Activated CD8-positive, alpha-beta T cell treated with anti-CD3 and anti-CD28 coated beads for 36 hours (primary cell): ENCODE measurements at regions not wholly inside any gene's neighbourhood (a gene's known extent, or its start where the extent isn't known, plus 50 kb on each side); places are given as distances from the start of the nearest gene placed in this dataset.
"Not testable (repeated sequence)": the region's sequence is repeated elsewhere in the genome, so short reads cannot be mapped to it uniquely, and the experiment has no call there.

Experiments used
- ATAC-seq: fragments of 200-7000 bp; cut with Tn5 transposase; one replicate; pipeline ENCODE4 v1.10.0; 2021; ENCODE audit warnings: mild to moderate bottlenecking, moderate library complexity
- CTCF ChIA-PET: fragments of 350-600 bp; sonication (Branson Sonifier 250); formaldehyde crosslinking; loops from one replicate; lab custom pipeline; 2021; ENCODE audit warnings: antibody characterized with exemption; lab: Charles Lee
- POLR2A ChIA-PET: fragments of 350-600 bp; sonication (Branson Sonifier 250); formaldehyde crosslinking; loops from one replicate; lab custom pipeline; 2021; ENCODE audit warnings: antibody characterized with exemption; lab: Charles Lee
- DNase-seq: peaks from one replicate; pipeline ENCODE4 v3.0.0-alpha.2; 2020
- H3K27ac Mint-ChIP-seq: one replicate; pipeline ENCODE4 v1.8.0; 2021; ENCODE audit warnings: mild to moderate bottlenecking, mixed read lengths
- H3K27me3 Mint-ChIP-seq: one replicate; pipeline ENCODE4 v1.8.0; 2021; ENCODE audit warnings: mixed read lengths
- H3K36me3 Mint-ChIP-seq: one replicate; pipeline ENCODE4 v1.8.0; 2021; ENCODE audit warnings: low read depth, mixed read lengths
- H3K4me1 Mint-ChIP-seq: one replicate; pipeline ENCODE4 v1.8.0; 2021; ENCODE audit warnings: low read depth, mixed read lengths
- H3K4me3 Mint-ChIP-seq: one replicate; pipeline ENCODE4 v1.8.0; 2021; ENCODE audit warnings: mild to moderate bottlenecking, moderate library complexity, mixed read lengths
- H3K9me3 Mint-ChIP-seq: one replicate; pipeline ENCODE4 v1.8.0; 2021; ENCODE audit warnings: mixed read lengths
- CTCF ChIP-seq: fragments of 200-600 bp; IDR thresholded peaks from one replicate; pipeline ENCODE4 v1.8.0; 2022; ENCODE audit warnings: antibody characterized with exemption, mild to moderate bottlenecking
- intact Hi-C: fragments of 100-400 bp; cut with micrococcal nuclease; formaldehyde crosslinking; loops from one replicate; pipeline ENCODE4 v1.10.0; 2022

- intact Hi-C loops, result loop anchor here (5.0 kb wide), 1 partner anchor 106 kb away; no protein-coding TSS in a partner anchor
- H3K4me3 Mint-ChIP-seq, result peak overlapping the region; percentile 38
- H3K9me3 Mint-ChIP-seq, result peaks cover 24% of the 10 kb centered on the region
- H3K27me3 Mint-ChIP-seq, result no peaks in the 10 kb centered on the region
- ATAC-seq (peak; percentile 59), DNase-seq (no peak)
- CTCF ChIA-PET, result interaction anchor here (0.7 to 3.5 kb wide), 13 partner anchors 9 to 431 kb away, joined by 3 to 44 read pairs (median 4); no protein-coding TSS in a partner anchor
- peaks cover 69% of the 10 kb centered on the region for H3K4me1 Mint-ChIP-seq
- H3K27ac Mint-ChIP-seq, result peak overlapping the region; percentile 82
- TF ChIP-seq CTCF, result no peak
- H3K36me3 Mint-ChIP-seq, result peaks cover 10% of the 10 kb centered on the region
- POLR2A ChIA-PET, result interaction anchor here (0.7 to 1.4 kb wide), 4 partner anchors 14 to 21 kb away, joined by 3 read pairs; no protein-coding TSS in a partner anchor
Measured at GRCh38 chr14:65846196-65846868, 433.8 kb downstream of the FUT8 start.

- H3K36me3 Mint-ChIP-seq, result peaks cover 12% of the 10 kb centered on the region
Measured at GRCh38 chr14:65847075-65847847, 434.7 kb downstream of the FUT8 start.

GRCh38 chr14:65847931-65848330 lies 435.4 kb downstream of the FUT8 start:
- intact Hi-C loops, result loop anchor here (5.0 kb wide), 1 partner anchor 104 kb away; no protein-coding TSS in a partner anchor
- H3K27me3 Mint-ChIP-seq, H3K4me3 Mint-ChIP-seq, DNase-seq, H3K27ac Mint-ChIP-seq, ATAC-seq: not testable (repeated sequence)
- H3K9me3 Mint-ChIP-seq, result peaks cover 26% of the 10 kb centered on the region
- CTCF ChIA-PET, result interaction anchor here (1.8 to 3.5 kb wide), 3 partner anchors 10 to 112 kb away, joined by 5 to 44 read pairs (median 6); no protein-coding TSS in a partner anchor
- peaks cover 62% of the 10 kb centered on the region for H3K4me1 Mint-ChIP-seq
- POLR2A ChIA-PET, result interaction anchor here (1.4 kb wide), 1 partner anchor 18 kb away, joined by 3 read pairs; no protein-coding TSS in a partner anchor
- H3K36me3 Mint-ChIP-seq, result peaks cover 12% of the 10 kb centered on the region

More at GRCh38 chr14:65847075-65847847, 434.7 kb downstream of the FUT8 start:
- POLR2A ChIA-PET, result interaction anchor here (0.9 to 1.4 kb wide), 3 partner anchors 18 to 20 kb away, joined by 3 read pairs; no protein-coding TSS in a partner anchor
- peaks cover 26% of the 10 kb centered on the region for H3K9me3 Mint-ChIP-seq
- peak overlapping the region; percentile 38 for H3K4me3 Mint-ChIP-seq
- peaks cover 67% of the 10 kb centered on the region for H3K4me1 Mint-ChIP-seq
- TF ChIP-seq CTCF, result no peak
- intact Hi-C loops, result loop anchor here (5.0 kb wide), 1 partner anchor 105 kb away; no protein-coding TSS in a partner anchor
- H3K27ac Mint-ChIP-seq, result peak overlapping the region; percentile 82
- H3K27me3 Mint-ChIP-seq, result no peaks in the 10 kb centered on the region
- DNase-seq, result peak; percentile 86
- peak; percentile 80 for ATAC-seq
- CTCF ChIA-PET, result interaction anchor here (1.0 to 3.5 kb wide), 11 partner anchors 10 to 432 kb away, joined by 3 to 44 read pairs (median 5); no protein-coding TSS in a partner anchor

GRCh38 chr14:65849091-65849490 lies 436.6 kb downstream of the FUT8 start:
- no peak for DNase-seq
- Mint-ChIP-seq H3K27me3 (no peaks in the 10 kb centered on the region), H3K9me3 (peaks cover 31% of the 10 kb centered on the region), H3K36me3 (peaks cover 12% of the 10 kb centered on the region), H3K4me1 (peaks cover 52% of the 10 kb centered on the region), H3K27ac (peak overlapping the region; percentile 46), H3K4me3 (no peak overlapping the region)
- no peak for ATAC-seq
- POLR2A ChIA-PET, result interaction anchor here (1.8 kb wide), 1 partner anchor 20 kb away, joined by 3 read pairs; no protein-coding TSS in a partner anchor
- intact Hi-C loops, result loop anchor here (5.0 kb wide), 1 partner anchor 103 kb away; no protein-coding TSS in a partner anchor
- no peak for TF ChIP-seq CTCF
- CTCF ChIA-PET, result interaction anchor here (1.1 kb wide), 1 partner anchor 436 kb away, joined by 3 read pairs; no protein-coding TSS in a partner anchor

- TF ChIP-seq CTCF, result no peak
- intact Hi-C loops, result loop anchor here (5.0 kb wide), 1 partner anchor 103 kb away; no protein-coding TSS in a partner anchor
- peak overlapping the region; percentile 80 for H3K27ac Mint-ChIP-seq
- no peaks in the 10 kb centered on the region for H3K27me3 Mint-ChIP-seq
- ChIA-PET POLR2A (interaction anchor here (1.8 kb wide), 1 partner anchor 20 kb away, joined by 3 read pairs; no protein-coding TSS in a partner anchor), CTCF (interaction anchor here (1.1 kb wide), 1 partner anchor 436 kb away, joined by 3 read pairs; no protein-coding TSS in a partner anchor)
- H3K4me3 Mint-ChIP-seq, result no peak overlapping the region
- H3K4me1 Mint-ChIP-seq, result peaks cover 47% of the 10 kb centered on the region
- peaks cover 12% of the 10 kb centered on the region for H3K36me3 Mint-ChIP-seq
- ATAC-seq (no peak), DNase-seq (no peak)
- H3K9me3 Mint-ChIP-seq, result peaks cover 32% of the 10 kb centered on the region
Measured at GRCh38 chr14:65849558-65849957, 437.0 kb downstream of the FUT8 start.
